GM12878 (cell line): ENCODE measurements at regions not wholly inside any gene's neighbourhood (a gene's known extent, or its start where the extent isn't known, plus 50 kb on each side); places are given as distances from the start of the nearest gene placed in this dataset.

ENCODE experiments used
- ATAC-seq: fragments of 200-7000 bp; cut with Tn5 transposase; 3 replicates; pipeline ENCODE4 v1.9.1; 2020; ENCODE audit warnings: mild to moderate bottlenecking, moderate library complexity
- BruUV-seq: library from RNA; stranded (reverse); fragments of 400-500 nt; replicated peaks from 2 replicates; lab custom pipeline; 2021; lab: Mats Ljungman, UMichigan
- CTCF ChIA-PET: fragments of 300-600 bp; sonication (Branson Sonifier 250); formaldehyde crosslinking; extraction: SDS; loops from one replicate; lab custom pipeline; 2021; ENCODE audit warnings: inconsistent platforms; lab: Yijun Ruan, JAX
- POLR2A ChIA-PET: fragments of 350-600 bp; formaldehyde crosslinking; extraction: SDS; loops from one replicate; lab custom pipeline; 2021; ENCODE audit warnings: inconsistent platforms; lab: Charles Lee
- RAD21 ChIA-PET: fragments of 300-600 bp; sonication (Branson Sonifier 250); formaldehyde crosslinking; loops from one replicate; lab custom pipeline; 2023; ENCODE audit warnings: antibody characterized with exemption; ENCODE audit not compliant: unreplicated experiment; lab: Charles Lee
- SMC1A ChIA-PET: fragments of 300-600 bp; sonication (Branson Sonifier 250); formaldehyde crosslinking; loops from one replicate; lab custom pipeline; 2023; ENCODE audit not compliant: unreplicated experiment, uncharacterized antibody; lab: Charles Lee
- DNase-seq: peaks from one replicate; pipeline ENCODE4 v3.0.0-alpha.2; 2011; ENCODE audit warnings: low read depth, low spot score
- FAIRE-seq: peaks from 3 replicates; lab custom pipeline; 2011; peaks lifted over from hg19 to GRCh38; lab: Jason Lieb, UNC
- H2AFZ ChIP-seq: 2 replicates; pipeline ENCODE4 v1.6.0; 2011; ENCODE audit warnings: low read depth, low read length, control low read depth; ENCODE audit not compliant: control insufficient read depth
- H3K27ac ChIP-seq: 2 replicates; pipeline ENCODE4 v1.5.1; 2011; ENCODE audit warnings: control low read depth; ENCODE audit not compliant: control insufficient read depth, insufficient read depth
- H3K27me3 ChIP-seq, 2 experiments: replicated peaks in 1 of 2; 2 replicates each; pipeline versions ENCODE4 v1.6.0 to v1.6.1; 2011; ENCODE audit warnings: low read length in 1 of 2; ENCODE audit not compliant: control insufficient read depth in 2 of 2, insufficient read depth in 2 of 2
- H3K36me3 ChIP-seq, 2 experiments: 2 replicates each; pipeline ENCODE4 v1.5.1; 2011; ENCODE audit warnings: low read length in 1 of 2; ENCODE audit not compliant: control insufficient read depth in 2 of 2, insufficient read depth in 2 of 2
- H3K4me1 ChIP-seq: 2 replicates; pipeline ENCODE4 v1.6.1; 2011; ENCODE audit warnings: mild to moderate bottlenecking, low read length, moderate library complexity, mixed read lengths; ENCODE audit not compliant: control insufficient read depth, insufficient read depth
- H3K4me2 ChIP-seq: 2 replicates; pipeline ENCODE4 v1.6.0; 2011; ENCODE audit warnings: control low read depth; ENCODE audit not compliant: control insufficient read depth, insufficient read depth
- H3K4me3 ChIP-seq: fragments of 200-600 bp; sonication (generic); 2 replicates; pipeline ENCODE4 v1.5.1; 2016
- H3K79me2 ChIP-seq: 2 replicates; pipeline ENCODE4 v1.6.0; 2011; ENCODE audit warnings: low read length; ENCODE audit not compliant: control insufficient read depth, insufficient read depth
- H3K9ac ChIP-seq: 2 replicates; pipeline ENCODE4 v1.8.0; 2011; ENCODE audit warnings: low read length, control low read depth, mixed read lengths; ENCODE audit not compliant: control insufficient read depth, insufficient read depth
- H3K9me3 ChIP-seq: replicated peaks from 3 replicates; pipeline ENCODE4 v1.5.1; 2011; ENCODE audit warnings: mild to moderate bottlenecking, low read length; ENCODE audit not compliant: control insufficient read depth, insufficient read depth
- H4K20me1 ChIP-seq: 2 replicates; pipeline ENCODE4 v1.6.0; 2011; ENCODE audit not compliant: control insufficient read depth, insufficient read depth
- BMI1 ChIP-seq: fragments of 450-650 bp; IDR thresholded peaks from 2 replicates; pipeline ENCODE4 v1.6.1; 2016; ENCODE audit warnings: mild to moderate bottlenecking, moderate library complexity, borderline replicate concordance
- CBX5 ChIP-seq: sonication (generic); IDR thresholded peaks from 2 replicates; pipeline ENCODE4 v1.6.1; 2016; ENCODE audit warnings: low read depth, moderate library complexity, mild to moderate bottlenecking, inconsistent platforms
- MYB ChIP-seq: fragments of 150-350 bp; IDR thresholded peaks from 2 replicates; pipeline ENCODE4 v1.6.1; 2014; ENCODE audit warnings: mild to moderate bottlenecking, low read depth, low read length, borderline replicate concordance
- MYC ChIP-seq: IDR thresholded peaks from 2 replicates; pipeline ENCODE4 v1.6.1; 2011; ENCODE audit warnings: mild to moderate bottlenecking, low read length, moderate library complexity, inconsistent platforms; ENCODE audit not compliant: insufficient read depth, insufficient replicate concordance, insufficient read length, severe bottlenecking
- SUZ12 ChIP-seq: fragments of 200-600 bp; sonication (generic); IDR thresholded peaks from one replicate; pipeline ENCODE4 v1.6.1; 2018; ENCODE audit warnings: antibody characterized with exemption, mild to moderate bottlenecking; ENCODE audit not compliant: unreplicated experiment
- TARDBP ChIP-seq: IDR thresholded peaks from 2 replicates; pipeline ENCODE4 v1.6.1; 2016; ENCODE audit warnings: borderline replicate concordance
- ZBED1 ChIP-seq: IDR thresholded peaks from 2 replicates; pipeline ENCODE4 v1.6.1; 2016; ENCODE audit warnings: borderline replicate concordance
- ZNF24 ChIP-seq: fragments of 450-650 bp; IDR thresholded peaks from 2 replicates; pipeline ENCODE4 v1.6.1; 2017; ENCODE audit warnings: antibody characterized with exemption, mild to moderate bottlenecking
- ZNF274 ChIP-seq: IDR thresholded peaks from one replicate; pipeline ENCODE4 v1.8.0; 2011; ENCODE audit not compliant: insufficient read length, insufficient read depth
- WGBS: methylation state at CpG from one replicate; pipeline ENCODE4 v1.1.6; 2016; ENCODE audit warnings: low lambda C conversion rate; ENCODE audit not compliant: insufficient replicate concordance, insufficient coverage; ENCODE audit errors: missing lambda C conversion rate; 5-methylcytosine and 5-hydroxymethylcytosine counted together
- in situ Hi-C: fragments of 300-500 bp; cut with MboI; formaldehyde crosslinking; loops from 9 replicates; pipeline ENCODE4 v1.14.3; 2018; ENCODE audit warnings: mixed read lengths
- intact Hi-C: fragments of 100-400 bp; cut with micrococcal nuclease; formaldehyde crosslinking; loops from one replicate; pipeline ENCODE4 v1.14.2; 2022; ENCODE audit not compliant: unreplicated experiment
- TF ChIP-seq, protein P1 (sequence below): fragments of 450-650 bp; conservative IDR thresholded peaks from 2 replicates; pipeline ENCODE4 v1.6.1; 2017; ENCODE audit warnings: mild to moderate bottlenecking, moderate library complexity
- TF ChIP-seq, protein P2 (sequence below): IDR thresholded peaks from 2 replicates; pipeline ENCODE4 v1.6.1; 2011; ENCODE audit warnings: borderline replicate concordance, low read depth, mild to moderate bottlenecking, moderate library complexity, mixed read lengths, low read length; ENCODE audit not compliant: insufficient read depth; ENCODE audit errors: extremely low read length
- TF ChIP-seq, protein P3 (sequence below): fragments of 450-650 bp; IDR thresholded peaks from 2 replicates; pipeline ENCODE4 v1.6.1; 2017; ENCODE audit warnings: borderline replicate concordance
- TF ChIP-seq, protein P4 (sequence below): fragments of 450-650 bp; IDR thresholded peaks from 2 replicates; pipeline ENCODE4 v1.6.1; 2018; ENCODE audit warnings: mild to moderate bottlenecking, low read depth, moderate library complexity; ENCODE audit not compliant: partially characterized antibody
- TF ChIP-seq, protein P5 (sequence below): fragments of 450-650 bp; IDR thresholded peaks from 2 replicates; pipeline ENCODE4 v1.6.1; 2017; ENCODE audit warnings: mild to moderate bottlenecking, low read depth, inconsistent platforms; ENCODE audit not compliant: poor library complexity, severe bottlenecking

DNA sequence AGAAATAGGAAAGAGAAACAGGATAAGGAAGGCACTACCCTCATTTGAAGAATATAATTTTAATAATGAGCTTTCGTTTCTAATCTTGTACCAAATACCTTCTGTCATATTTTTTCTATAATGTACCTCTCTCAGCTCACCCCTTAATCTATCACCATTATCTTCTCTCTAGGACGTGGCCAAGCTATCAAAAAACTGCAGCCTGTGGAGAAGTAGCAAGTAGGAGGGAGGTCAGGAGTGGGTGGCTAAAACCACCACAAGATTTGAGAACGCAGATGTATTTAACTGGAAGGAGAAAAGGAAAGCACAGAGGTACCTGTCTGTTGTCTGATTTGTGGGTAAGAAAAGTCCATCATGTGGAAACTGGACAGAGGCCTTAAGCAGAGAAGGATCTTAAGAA, 576.7 kb upstream of the DIPK2B start:
- no peak overlapping the region for H3K4me2 ChIP-seq
- in situ Hi-C loops (no loop called here), intact Hi-C loops (no loop called here)
- WGBS, result 21% methylated on average over 3 of the region's 3 CpGs
- H2AFZ ChIP-seq, result no peak overlapping the region
- ChIA-PET RAD21 (no interaction called here), SMC1A (interaction anchor here (0.7 to 1.9 kb wide), 2 partner anchors 13 to 262 kb away, joined by 3 to 4 read pairs; no protein-coding TSS in a partner anchor), POLR2A (no interaction called here), CTCF (interaction anchor here (0.5 to 0.7 kb wide), 3 partner anchors 24 to 1145 kb away, joined by 3 to 4 read pairs (median 4); no protein-coding TSS in a partner anchor)
- H3K79me2 ChIP-seq, result no peaks in the 10 kb centered on the region
- H3K27me3 ChIP-seq, result no peaks in the 10 kb centered on the region; a peak in 1 of 4 replicates
- DNase-seq (no peak), FAIRE-seq (no peak), ATAC-seq (no peak)
- H3K36me3 ChIP-seq, result no peaks in the 10 kb centered on the region
- no peak overlapping the region for H3K9ac ChIP-seq
- no peaks in the 10 kb centered on the region for H3K9me3 ChIP-seq
- H4K20me1 ChIP-seq, result no peaks in the 10 kb centered on the region
- H3K4me1 ChIP-seq, result no peaks in the 10 kb centered on the region
- no peak overlapping the region for H3K4me3 ChIP-seq
- H3K27ac ChIP-seq, result no peak overlapping the region
- BruUV-seq, result no TSS peak
- TF ChIP-seq CBX5 (no peak), BMI1 (no peak), TARDBP (no peak), ZBED1 (no peak), ZNF24 (no peak), ZNF274 (no peak), MYC (no peak), SUZ12 (no peak), MYB (no peak)
- TF ChIP-seq, protein P1, sequence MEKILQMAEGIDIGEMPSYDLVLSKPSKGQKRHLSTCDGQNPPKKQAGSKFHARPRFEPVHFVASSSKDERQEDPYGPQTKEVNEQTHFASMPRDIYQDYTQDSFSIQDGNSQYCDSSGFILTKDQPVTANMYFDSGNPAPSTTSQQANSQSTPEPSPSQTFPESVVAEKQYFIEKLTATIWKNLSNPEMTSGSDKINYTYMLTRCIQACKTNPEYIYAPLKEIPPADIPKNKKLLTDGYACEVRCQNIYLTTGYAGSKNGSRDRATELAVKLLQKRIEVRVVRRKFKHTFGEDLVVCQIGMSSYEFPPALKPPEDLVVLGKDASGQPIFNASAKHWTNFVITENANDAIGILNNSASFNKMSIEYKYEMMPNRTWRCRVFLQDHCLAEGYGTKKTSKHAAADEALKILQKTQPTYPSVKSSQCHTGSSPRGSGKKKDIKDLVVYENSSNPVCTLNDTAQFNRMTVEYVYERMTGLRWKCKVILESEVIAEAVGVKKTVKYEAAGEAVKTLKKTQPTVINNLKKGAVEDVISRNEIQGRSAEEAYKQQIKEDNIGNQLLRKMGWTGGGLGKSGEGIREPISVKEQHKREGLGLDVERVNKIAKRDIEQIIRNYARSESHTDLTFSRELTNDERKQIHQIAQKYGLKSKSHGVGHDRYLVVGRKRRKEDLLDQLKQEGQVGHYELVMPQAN, result no peak
- TF ChIP-seq, protein P2, sequence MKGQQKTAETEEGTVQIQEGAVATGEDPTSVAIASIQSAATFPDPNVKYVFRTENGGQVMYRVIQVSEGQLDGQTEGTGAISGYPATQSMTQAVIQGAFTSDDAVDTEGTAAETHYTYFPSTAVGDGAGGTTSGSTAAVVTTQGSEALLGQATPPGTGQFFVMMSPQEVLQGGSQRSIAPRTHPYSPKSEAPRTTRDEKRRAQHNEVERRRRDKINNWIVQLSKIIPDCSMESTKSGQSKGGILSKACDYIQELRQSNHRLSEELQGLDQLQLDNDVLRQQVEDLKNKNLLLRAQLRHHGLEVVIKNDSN, result no peak
- TF ChIP-seq, protein P3, sequence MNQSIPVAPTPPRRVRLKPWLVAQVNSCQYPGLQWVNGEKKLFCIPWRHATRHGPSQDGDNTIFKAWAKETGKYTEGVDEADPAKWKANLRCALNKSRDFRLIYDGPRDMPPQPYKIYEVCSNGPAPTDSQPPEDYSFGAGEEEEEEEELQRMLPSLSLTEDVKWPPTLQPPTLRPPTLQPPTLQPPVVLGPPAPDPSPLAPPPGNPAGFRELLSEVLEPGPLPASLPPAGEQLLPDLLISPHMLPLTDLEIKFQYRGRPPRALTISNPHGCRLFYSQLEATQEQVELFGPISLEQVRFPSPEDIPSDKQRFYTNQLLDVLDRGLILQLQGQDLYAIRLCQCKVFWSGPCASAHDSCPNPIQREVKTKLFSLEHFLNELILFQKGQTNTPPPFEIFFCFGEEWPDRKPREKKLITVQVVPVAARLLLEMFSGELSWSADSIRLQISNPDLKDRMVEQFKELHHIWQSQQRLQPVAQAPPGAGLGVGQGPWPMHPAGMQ, result no peak
- TF ChIP-seq, protein P4, sequence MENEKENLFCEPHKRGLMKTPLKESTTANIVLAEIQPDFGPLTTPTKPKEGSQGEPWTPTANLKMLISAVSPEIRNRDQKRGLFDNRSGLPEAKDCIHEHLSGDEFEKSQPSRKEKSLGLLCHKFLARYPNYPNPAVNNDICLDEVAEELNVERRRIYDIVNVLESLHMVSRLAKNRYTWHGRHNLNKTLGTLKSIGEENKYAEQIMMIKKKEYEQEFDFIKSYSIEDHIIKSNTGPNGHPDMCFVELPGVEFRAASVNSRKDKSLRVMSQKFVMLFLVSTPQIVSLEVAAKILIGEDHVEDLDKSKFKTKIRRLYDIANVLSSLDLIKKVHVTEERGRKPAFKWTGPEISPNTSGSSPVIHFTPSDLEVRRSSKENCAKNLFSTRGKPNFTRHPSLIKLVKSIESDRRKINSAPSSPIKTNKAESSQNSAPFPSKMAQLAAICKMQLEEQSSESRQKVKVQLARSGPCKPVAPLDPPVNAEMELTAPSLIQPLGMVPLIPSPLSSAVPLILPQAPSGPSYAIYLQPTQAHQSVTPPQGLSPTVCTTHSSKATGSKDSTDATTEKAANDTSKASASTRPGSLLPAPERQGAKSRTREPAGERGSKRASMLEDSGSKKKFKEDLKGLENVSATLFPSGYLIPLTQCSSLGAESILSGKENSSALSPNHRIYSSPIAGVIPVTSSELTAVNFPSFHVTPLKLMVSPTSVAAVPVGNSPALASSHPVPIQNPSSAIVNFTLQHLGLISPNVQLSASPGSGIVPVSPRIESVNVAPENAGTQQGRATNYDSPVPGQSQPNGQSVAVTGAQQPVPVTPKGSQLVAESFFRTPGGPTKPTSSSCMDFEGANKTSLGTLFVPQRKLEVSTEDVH, result no peak
- TF ChIP-seq, protein P5, sequence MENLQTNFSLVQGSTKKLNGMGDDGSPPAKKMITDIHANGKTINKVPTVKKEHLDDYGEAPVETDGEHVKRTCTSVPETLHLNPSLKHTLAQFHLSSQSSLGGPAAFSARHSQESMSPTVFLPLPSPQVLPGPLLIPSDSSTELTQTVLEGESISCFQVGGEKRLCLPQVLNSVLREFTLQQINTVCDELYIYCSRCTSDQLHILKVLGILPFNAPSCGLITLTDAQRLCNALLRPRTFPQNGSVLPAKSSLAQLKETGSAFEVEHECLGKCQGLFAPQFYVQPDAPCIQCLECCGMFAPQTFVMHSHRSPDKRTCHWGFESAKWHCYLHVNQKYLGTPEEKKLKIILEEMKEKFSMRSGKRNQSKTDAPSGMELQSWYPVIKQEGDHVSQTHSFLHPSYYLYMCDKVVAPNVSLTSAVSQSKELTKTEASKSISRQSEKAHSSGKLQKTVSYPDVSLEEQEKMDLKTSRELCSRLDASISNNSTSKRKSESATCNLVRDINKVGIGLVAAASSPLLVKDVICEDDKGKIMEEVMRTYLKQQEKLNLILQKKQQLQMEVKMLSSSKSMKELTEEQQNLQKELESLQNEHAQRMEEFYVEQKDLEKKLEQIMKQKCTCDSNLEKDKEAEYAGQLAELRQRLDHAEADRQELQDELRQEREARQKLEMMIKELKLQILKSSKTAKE, result no peak
